Keratinocyte (primary cell): ENCODE measurements at regions not wholly inside any gene's neighbourhood (a gene's known extent, or its start where the extent isn't known, plus 50 kb on each side); places are given as distances from the start of the nearest gene placed in this dataset.

Experiments
- DNase-seq: peaks from one replicate; pipeline ENCODE4 v3.0.0-alpha.2; 2011; ENCODE audit warnings: low read depth, missing footprints, low spot score
- FAIRE-seq: peaks from 2 replicates; lab custom pipeline; 2011; peaks lifted over from hg19 to GRCh38; lab: Jason Lieb, UNC
- H2AFZ ChIP-seq: 2 replicates; pipeline ENCODE4 v1.6.0; 2012; ENCODE audit warnings: low read length, control low read depth, inconsistent platforms; ENCODE audit not compliant: control insufficient read depth
- H3K27ac ChIP-seq: 2 replicates; pipeline ENCODE4 v1.5.1; 2011; ENCODE audit warnings: low read length; ENCODE audit not compliant: control insufficient read depth, insufficient read depth
- H3K27me3 ChIP-seq: 3 replicates; pipeline ENCODE4 v1.6.0; 2011; ENCODE audit warnings: low read length; ENCODE audit not compliant: control insufficient read depth, insufficient read depth; ENCODE audit errors: extremely low read depth
- H3K36me3 ChIP-seq, 2 experiments: 2 replicates in 1 of 2; 3 replicates in 1 of 2; pipeline ENCODE4 v1.5.1; 2011; ENCODE audit warnings: low read length in 2 of 2, mild to moderate bottlenecking in 1 of 2; ENCODE audit not compliant: control insufficient read depth in 2 of 2, insufficient read depth in 2 of 2; ENCODE audit errors: extremely low read depth in 1 of 2
- H3K4me1 ChIP-seq: 3 replicates; pipeline ENCODE4 v1.5.1; 2011; ENCODE audit warnings: low read length; ENCODE audit not compliant: control insufficient read depth, insufficient read depth; ENCODE audit errors: extremely low read depth
- H3K4me2 ChIP-seq: 3 replicates; pipeline ENCODE4 v1.6.0; 2011; ENCODE audit warnings: low read depth, low read length; ENCODE audit not compliant: control insufficient read depth, insufficient read depth; ENCODE audit errors: extremely low read depth
- H3K4me3 ChIP-seq, 3 experiments: fragments of 200-600 bp in 1 of 3; sonication (generic) in 1 of 3; 2 replicates in 2 of 3; 3 replicates in 1 of 3; pipeline ENCODE4 v1.5.1; 2011 to 2016; ENCODE audit warnings: low read length in 3 of 3, mild to moderate bottlenecking in 3 of 3, control low read depth in 2 of 3, inconsistent platforms in 1 of 3, low read depth in 1 of 3, mixed read lengths in 1 of 3, mixed run types in 1 of 3, moderate library complexity in 1 of 3; ENCODE audit not compliant: control insufficient read depth in 2 of 3, insufficient read depth in 2 of 3; ENCODE audit errors: extremely low read depth in 1 of 3
- H3K79me2 ChIP-seq: 2 replicates; pipeline ENCODE4 v1.6.0; 2012; ENCODE audit warnings: low read length; ENCODE audit not compliant: control insufficient read depth, insufficient read depth
- H3K9ac ChIP-seq: 3 replicates; pipeline ENCODE4 v1.6.0; 2011; ENCODE audit warnings: low read length; ENCODE audit not compliant: control insufficient read depth, insufficient read depth; ENCODE audit errors: extremely low read depth
- H3K9me1 ChIP-seq: 3 replicates; pipeline ENCODE4 v1.6.0; 2011; ENCODE audit warnings: low read length; ENCODE audit not compliant: control insufficient read depth, insufficient read depth; ENCODE audit errors: extremely low read depth
- H3K9me3 ChIP-seq: 2 replicates; pipeline ENCODE4 v1.5.1; 2012; ENCODE audit warnings: low read depth, low read length; ENCODE audit not compliant: control insufficient read depth
- H4K20me1 ChIP-seq: 3 replicates; pipeline ENCODE4 v1.6.0; 2011; ENCODE audit warnings: low read length; ENCODE audit not compliant: control insufficient read depth, insufficient read depth; ENCODE audit errors: extremely low read depth
- CTCF ChIP-seq, 3 experiments: IDR thresholded peaks in 1 of 3; conservative IDR thresholded peaks in 1 of 3; optimal IDR thresholded peaks in 1 of 3; 2 replicates in 2 of 3; 3 replicates in 1 of 3; pipeline versions ENCODE3 to v1.5.1; 2011; ENCODE audit warnings: low read length in 3 of 3, mild to moderate bottlenecking in 3 of 3, moderate library complexity in 2 of 3, control low read depth in 1 of 3, inconsistent platforms in 1 of 3; ENCODE audit not compliant: insufficient read depth in 2 of 3; ENCODE audit errors: extremely low read depth in 1 of 3
- EZH2 ChIP-seq: IDR thresholded peaks from one replicate; pipeline ENCODE4 v1.6.1; 2012; ENCODE audit warnings: inconsistent platforms, mild to moderate bottlenecking, low read length, moderate library complexity
- dilution Hi-C: fragments of 300-500 bp; cut with MboI; formaldehyde crosslinking; loops from one replicate; pipeline ENCODE4 v1.7.0; 2020; ENCODE audit warnings: low sequenced_read_pairs; ENCODE audit not compliant: extremely low pct_ligation_motif_present

- Histone ChIP-seq H3K27ac (no peak overlapping the region), H3K9me3 (no peaks in the 10 kb centered on the region), H3K79me2 (no peaks in the 10 kb centered on the region), H3K4me1 (no peaks in the 10 kb centered on the region), H3K9me1 (no peaks in the 10 kb centered on the region), H4K20me1 (no peaks in the 10 kb centered on the region), H2AFZ (no peak overlapping the region), H3K9ac (no peak overlapping the region), H3K27me3 (no peaks in the 10 kb centered on the region), H3K36me3 (no peaks in the 10 kb centered on the region), H3K4me2 (no peak overlapping the region), H3K4me3 (no peak overlapping the region)
- FAIRE-seq (no peak), DNase-seq (no peak)
- no peak for TF ChIP-seq EZH2
- no peak for TF ChIP-seq CTCF (optimal IDR thresholded peaks at IDR 0.05 in 1 of 3, IDR thresholded peaks at IDR 0.05 in 1 of 3, conservative IDR thresholded peaks at IDR 0.05 in 1 of 3; ENCODE audit: extremely low read depth in 1 of 3, insufficient read depth in 2 of 3, low read length in 3 of 3)
- dilution Hi-C loops = no loop called here
Observed at GRCh38 chr18:2376707-2377106, 194.6 kb downstream of the METTL4 start.

GRCh38 chr18:2380101-2380500 is 191.2 kb downstream of the METTL4 start:
- no peak for FAIRE-seq

More at GRCh38 chr18:2380101-2380500, 191.2 kb downstream of the METTL4 start:
- H3K4me1 ChIP-seq = no peaks in the 10 kb centered on the region
- no peaks in the 10 kb centered on the region for H3K9me1 ChIP-seq
- H3K27ac ChIP-seq = no peak overlapping the region
- no peaks in the 10 kb centered on the region for H3K36me3 ChIP-seq
- no peaks in the 10 kb centered on the region for H3K9me3 ChIP-seq
- H3K4me3 ChIP-seq = no peak overlapping the region
- no peaks in the 10 kb centered on the region for H3K27me3 ChIP-seq
- H2AFZ ChIP-seq = no peak overlapping the region
- H3K9ac ChIP-seq = no peak overlapping the region
- no peaks in the 10 kb centered on the region for H3K79me2 ChIP-seq
- dilution Hi-C loops = no loop called here
- no peak for TF ChIP-seq CTCF (optimal IDR thresholded peaks at IDR 0.05 in 1 of 3, IDR thresholded peaks at IDR 0.05 in 1 of 3, conservative IDR thresholded peaks at IDR 0.05 in 1 of 3; ENCODE audit: extremely low read depth in 1 of 3, insufficient read depth in 2 of 3, low read length in 3 of 3)
- TF ChIP-seq EZH2 = no peak
- no peaks in the 10 kb centered on the region for H4K20me1 ChIP-seq
- no peak overlapping the region for H3K4me2 ChIP-seq
- no peak for DNase-seq
